ENCODE measurements at regions not wholly inside any gene's neighbourhood (a gene's known extent, or its start where the extent isn't known, plus 50 kb on each side); places are given as distances from the start of the nearest gene placed in this dataset.
A peak's percentile ranks its signal among the peaks of the same experiment; 100 is the strongest.
"Not testable (repeated sequence)": the region's sequence is repeated elsewhere in the genome, so short reads cannot be mapped to it uniquely, and the experiment has no call there.

GRCh38 chr12:104906695-104907094 is 51.4 kb downstream of the SLC41A2 start:
- no peak for DNase-seq

GRCh38 chr12:104905446-104905845 is 52.6 kb downstream of the SLC41A2 start:
- not testable (repeated sequence) for DNase-seq

- no peak for DNase-seq
Measured at GRCh38 chr12:104903648-104904423, 54.3 kb downstream of the SLC41A2 start.

GRCh38 chr12:104902125-104902524 is 56.0 kb downstream of the SLC41A2 start:
- DNase-seq = no peak

GRCh38 chr12:104896710-104897109 is 61.4 kb downstream of the SLC41A2 start:
- DNase-seq = no peak

- DNase-seq = no peak
Measured at GRCh38 chr12:104896146-104896545, 61.9 kb downstream of the SLC41A2 start.

- DNase-seq = no peak
Measured at GRCh38 chr12:104895415-104895814, 62.7 kb downstream of the SLC41A2 start.

- no peak for DNase-seq
Measured at GRCh38 chr12:104890476-104891096, 67.5 kb downstream of the SLC41A2 start.

- DNase-seq = no peak
Measured at GRCh38 chr12:104889735-104890134, 68.4 kb downstream of the SLC41A2 start.

- DNase-seq = no peak
Measured at GRCh38 chr12:104888892-104889291, 69.2 kb downstream of the SLC41A2 start.

- no peak for DNase-seq
Measured at GRCh38 chr12:104888481-104888880, 69.6 kb downstream of the SLC41A2 start.

- DNase-seq = no peak
Measured at GRCh38 chr12:104887452-104887851, 70.6 kb downstream of the SLC41A2 start.

- DNase-seq = peak; percentile 30
Measured at GRCh38 chr12:104886418-104887401, 71.4 kb downstream of the SLC41A2 start.

GRCh38 chr12:104878858-104879257 is 79.2 kb downstream of the SLC41A2 start:
- not testable (repeated sequence) for DNase-seq

GRCh38 chr12:104877103-104877705 is 80.9 kb downstream of the SLC41A2 start:
- DNase-seq = peak; percentile 16

GRCh38 chr12:104873374-104873773 is 84.7 kb downstream of the SLC41A2 start:
- DNase-seq = no peak

GRCh38 chr12:104870797-104871196 is 87.3 kb downstream of the SLC41A2 start:
- no peak for DNase-seq

- no peak for DNase-seq
Measured at GRCh38 chr12:104866291-104866690, 91.8 kb downstream of the SLC41A2 start.

GRCh38 chr12:104865080-104865479 is 93.0 kb downstream of the SLC41A2 start:
- no peak for DNase-seq

- DNase-seq = no peak
Measured at GRCh38 chr12:104864668-104865067, 93.4 kb downstream of the SLC41A2 start.

- no peak for DNase-seq
Measured at GRCh38 chr12:104863296-104863948, 94.7 kb downstream of the SLC41A2 start.

All from COR-L47 (cell line).